ENCODE measurements at regions not wholly inside any gene's neighbourhood (a gene's known extent, or its start where the extent isn't known, plus 50 kb on each side); places are given as distances from the start of the nearest gene placed in this dataset.

- TF ChIP-seq, protein P1, sequence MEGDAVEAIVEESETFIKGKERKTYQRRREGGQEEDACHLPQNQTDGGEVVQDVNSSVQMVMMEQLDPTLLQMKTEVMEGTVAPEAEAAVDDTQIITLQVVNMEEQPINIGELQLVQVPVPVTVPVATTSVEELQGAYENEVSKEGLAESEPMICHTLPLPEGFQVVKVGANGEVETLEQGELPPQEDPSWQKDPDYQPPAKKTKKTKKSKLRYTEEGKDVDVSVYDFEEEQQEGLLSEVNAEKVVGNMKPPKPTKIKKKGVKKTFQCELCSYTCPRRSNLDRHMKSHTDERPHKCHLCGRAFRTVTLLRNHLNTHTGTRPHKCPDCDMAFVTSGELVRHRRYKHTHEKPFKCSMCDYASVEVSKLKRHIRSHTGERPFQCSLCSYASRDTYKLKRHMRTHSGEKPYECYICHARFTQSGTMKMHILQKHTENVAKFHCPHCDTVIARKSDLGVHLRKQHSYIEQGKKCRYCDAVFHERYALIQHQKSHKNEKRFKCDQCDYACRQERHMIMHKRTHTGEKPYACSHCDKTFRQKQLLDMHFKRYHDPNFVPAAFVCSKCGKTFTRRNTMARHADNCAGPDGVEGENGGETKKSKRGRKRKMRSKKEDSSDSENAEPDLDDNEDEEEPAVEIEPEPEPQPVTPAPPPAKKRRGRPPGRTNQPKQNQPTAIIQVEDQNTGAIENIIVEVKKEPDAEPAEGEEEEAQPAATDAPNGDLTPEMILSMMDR (conservative IDR thresholded peaks at IDR 0.05; ENCODE audit: low read length) = no peak
- TF ChIP-seq EZH2phosphoT487 (IDR thresholded peaks at IDR 0.05; ENCODE audit: borderline replicate concordance, low read depth, low read length) = no peak
These were observed 141.8 kb upstream of the CTNNA2 start for GRCh38 chr2:79370976-79371538.

Data from OCI-LY7 (cell line).